Sigmoid colon (tissue), 4 donors: ENCODE measurements at regions not wholly inside any gene's neighbourhood (a gene's known extent, or its start where the extent isn't known, plus 50 kb on each side); places are given as distances from the start of the nearest gene placed in this dataset.

Source experiments
- CTCF ChIP-seq, 4 experiments: fragments of 450-650 bp in 3 of 4; fragments of 200-600 bp in 1 of 4; IDR thresholded peaks; one replicate each; pipeline ENCODE4 v1.5.1; 2016 to 2019; ENCODE audit warnings: antibody characterized with exemption in 4 of 4, mild to moderate bottlenecking in 3 of 4, moderate library complexity in 2 of 4
- EP300 ChIP-seq, 4 donors: sonication (generic); formaldehyde crosslinking; IDR thresholded peaks; one replicate each; pipeline ENCODE4 v1.6.1; 2017; ENCODE audit warnings: antibody characterized with exemption in 4 of 4
- POLR2A ChIP-seq, 2 donors: fragments of 450-650 bp; IDR thresholded peaks; one replicate each; pipeline ENCODE4 v1.6.1; 2016; ENCODE audit warnings: antibody characterized with exemption in 2 of 2, mild to moderate bottlenecking in 2 of 2, moderate library complexity in 2 of 2
- POLR2AphosphoS5 ChIP-seq, 4 donors: sonication (generic); formaldehyde crosslinking; IDR thresholded peaks; one replicate each; pipeline ENCODE4 v1.6.1; 2017; ENCODE audit warnings: antibody characterized with exemption in 4 of 4

DNA sequence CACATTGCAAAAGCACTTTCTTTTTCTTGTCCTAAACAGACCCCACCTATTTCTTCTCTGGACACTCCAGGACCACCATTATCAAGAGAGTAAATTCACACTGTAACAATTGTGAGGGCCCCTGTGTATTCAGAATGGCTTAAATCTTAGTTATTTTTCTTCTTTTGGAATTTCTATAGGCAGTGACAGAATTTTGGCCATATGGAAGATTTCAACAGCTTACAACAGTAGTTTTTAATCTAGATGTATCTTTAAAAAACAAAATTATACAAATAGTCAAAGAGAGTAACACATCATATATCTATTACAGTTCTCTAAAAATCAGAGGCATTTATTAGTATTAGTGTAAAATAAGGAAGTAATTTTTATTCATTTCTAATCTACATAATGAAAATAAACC, 482.1 kb downstream of the LIG4 start:
- TF ChIP-seq CTCF (IDR thresholded peaks at IDR 0.05) (no peak), POLR2A (IDR thresholded peaks at IDR 0.05) (no peak), POLR2AphosphoS5 (IDR thresholded peaks at IDR 0.05) (no peak), EP300 (IDR thresholded peaks at IDR 0.05) (no peak)
